HG02588 (cell line): ENCODE measurements at regions not wholly inside any gene's neighbourhood (a gene's known extent, or its start where the extent isn't known, plus 50 kb on each side); places are given as distances from the start of the nearest gene placed in this dataset.

Source experiments
- ATAC-seq: cut with Tn5 transposase; IDR thresholded peaks from one replicate; pipeline ENCODE4 v1.9.1; 2021; ENCODE audit warnings: mild to moderate bottlenecking, moderate library complexity; ENCODE audit not compliant: unreplicated experiment

GRCh38 chr17:69936996-69937395 is 138.0 kb upstream of the KCNJ16 start:
- ATAC-seq = no peak

GRCh38 chr17:69943058-69943457 is 132.0 kb upstream of the KCNJ16 start:
- ATAC-seq = no peak

- no peak for ATAC-seq
Observed at GRCh38 chr17:69944406-69944805, 130.6 kb upstream of the KCNJ16 start.

GRCh38 chr17:69945698-69946185 is 129.3 kb upstream of the KCNJ16 start:
- ATAC-seq = no peak

GRCh38 chr17:69947027-69947759 is 127.8 kb upstream of the KCNJ16 start:
- ATAC-seq = no peak

GRCh38 chr17:69948406-69948805 is 126.6 kb upstream of the KCNJ16 start:
- no peak for ATAC-seq

GRCh38 chr17:69949496-69949895 is 125.5 kb upstream of the KCNJ16 start:
- no peak for ATAC-seq

GRCh38 chr17:69949973-69950695 is 124.9 kb upstream of the KCNJ16 start:
- no peak for ATAC-seq

- no peak for ATAC-seq
Observed at GRCh38 chr17:69950701-69951418, 124.2 kb upstream of the KCNJ16 start.

GRCh38 chr17:69954241-69954925 is 120.6 kb upstream of the KCNJ16 start:
- no peak for ATAC-seq

- ATAC-seq = no peak
Observed at GRCh38 chr17:69958063-69958462, 117.0 kb upstream of the KCNJ16 start.

GRCh38 chr17:69959283-69959682 is 115.7 kb upstream of the KCNJ16 start:
- ATAC-seq = no peak

- no peak for ATAC-seq
Observed at GRCh38 chr17:69960755-69961154, 114.3 kb upstream of the KCNJ16 start.

- no peak for ATAC-seq
Observed at GRCh38 chr17:69961501-69962145, 113.4 kb upstream of the KCNJ16 start.

- no peak for ATAC-seq
Observed at GRCh38 chr17:69962436-69962995, 112.5 kb upstream of the KCNJ16 start.

GRCh38 chr17:69967910-69968411 is 107.1 kb upstream of the KCNJ16 start:
- ATAC-seq = no peak

GRCh38 chr17:69969897-69970296 is 105.1 kb upstream of the KCNJ16 start:
- no peak for ATAC-seq

GRCh38 chr17:69972251-69972650 is 102.8 kb upstream of the KCNJ16 start:
- ATAC-seq = no peak

GRCh38 chr17:69975808-69976207 is 99.2 kb upstream of the KCNJ16 start:
- no peak for ATAC-seq

GRCh38 chr17:69978056-69978646 is 96.9 kb upstream of the KCNJ16 start:
- no peak for ATAC-seq
